ENCODE measurements at regions not wholly inside any gene's neighbourhood (a gene's known extent, or its start where the extent isn't known, plus 50 kb on each side); places are given as distances from the start of the nearest gene placed in this dataset.

GRCh38 chr7:155918720-155919390, 106.6 kb upstream of the SHH start (continued):
- TF ChIP-seq MXD4 (CRISPR knock-in tag; IDR thresholded peaks at IDR 0.05) = 0 out of 2 replicates have a peak, but pooled peaks have one; percentile 33
- TF ChIP-seq SP1 (IDR thresholded peaks at IDR 0.05) = no peak
- no peak for TF ChIP-seq SP1 (CRISPR knock-in tag; IDR thresholded peaks at IDR 0.05)
- TF ChIP-seq FOXA1 (IDR thresholded peaks at IDR 0.05) = 0 out of 2 replicates have a peak, but pooled peaks have one; percentile 19
- peak; percentile 61 for TF ChIP-seq FOXA1 (CRISPR knock-in tag; IDR thresholded peaks at IDR 0.05)
- peak; percentile 39; the same call in 1 of the 2 replicates for TF ChIP-seq CREB1 (IDR thresholded peaks at IDR 0.05)
- no peak; the same call in 1 of the 2 replicates for TF ChIP-seq CREB1 (CRISPR knock-in tag; IDR thresholded peaks at IDR 0.05)
- TF ChIP-seq FOXA3 (CRISPR knock-in tag; IDR thresholded peaks at IDR 0.05) = peak; percentile 71
- TF ChIP-seq ZNF350 (CRISPR knock-in tag; IDR thresholded peaks at IDR 0.05; ENCODE audit: borderline replicate concordance, low read depth) = peak; percentile 52; the same call in 1 of the 2 replicates
- TF ChIP-seq ESRRA (CRISPR knock-in tag; IDR thresholded peaks at IDR 0.05; ENCODE audit: low read depth) = 0 out of 2 replicates have a peak, but pooled peaks have one; percentile 38
- TF ChIP-seq ONECUT2 (CRISPR knock-in tag; IDR thresholded peaks at IDR 0.05) = no peak
- TF ChIP-seq SMAD3 (CRISPR knock-in tag; IDR thresholded peaks at IDR 0.05) = no peak
- peak; percentile 31; the same call in 1 of the 2 replicates for TF ChIP-seq NCOA2 (CRISPR knock-in tag; IDR thresholded peaks at IDR 0.05)
- no peak for TF ChIP-seq ZEB1 (IDR thresholded peaks at IDR 0.05; ENCODE audit: insufficient replicate concordance, low read depth)
- peak; percentile 69; the same call in 1 of the 2 replicates for TF ChIP-seq ZNF746 (CRISPR knock-in tag; IDR thresholded peaks at IDR 0.05)
- peak; percentile 97 for TF ChIP-seq PPARG (CRISPR knock-in tag; conservative IDR thresholded peaks at IDR 0.05)
- TF ChIP-seq ZNF724P (CRISPR knock-in tag; IDR thresholded peaks at IDR 0.05; ENCODE audit: borderline replicate concordance) = peak; percentile 72; the same call in 1 of the 2 replicates
- TF ChIP-seq SKIL (CRISPR knock-in tag; IDR thresholded peaks at IDR 0.05; ENCODE audit: borderline replicate concordance) = peak; percentile 60
- peak; percentile 97 for TF ChIP-seq MAX (IDR thresholded peaks at IDR 0.05)
- no peak; the same call in 1 of the 2 replicates for TF ChIP-seq ZNF225 (CRISPR knock-in tag; IDR thresholded peaks at IDR 0.05)
- peak; percentile 66; the same call in 1 of the 2 replicates for TF ChIP-seq ZBTB4 (CRISPR knock-in tag; IDR thresholded peaks at IDR 0.05; ENCODE audit: borderline replicate concordance)
- no peak for TF ChIP-seq ZNF772 (CRISPR knock-in tag; IDR thresholded peaks at IDR 0.05)
- peak; percentile 61; the same call in 1 of the 2 replicates for TF ChIP-seq ZNF331 (CRISPR knock-in tag; IDR thresholded peaks at IDR 0.05)
- 0 out of 2 replicates have a peak, but pooled peaks have one; percentile 37 for TF ChIP-seq ZNF792 (CRISPR knock-in tag; IDR thresholded peaks at IDR 0.05)
- peak; percentile 63; the same call in 1 of the 2 replicates for TF ChIP-seq ZNF614 (CRISPR knock-in tag; IDR thresholded peaks at IDR 0.05; ENCODE audit: borderline replicate concordance)
- no peak; the same call in 1 of the 2 replicates for TF ChIP-seq MXD1 (CRISPR knock-in tag; IDR thresholded peaks at IDR 0.05)
- no peak for TF ChIP-seq ZNF556 (CRISPR knock-in tag; IDR thresholded peaks at IDR 0.05; ENCODE audit: borderline replicate concordance)
- peak; percentile 29 for TF ChIP-seq TEAD3 (CRISPR knock-in tag; optimal IDR thresholded peaks at IDR 0.05; ENCODE audit: borderline replicate concordance)

All from HepG2 (cell line).